K562 (cell line): ENCODE measurements at regions not wholly inside any gene's neighbourhood (a gene's known extent, or its start where the extent isn't known, plus 50 kb on each side); places are given as distances from the start of the nearest gene placed in this dataset.

Experiments
- ATAC-seq: fragments of 200-7000 bp; cut with Tn5 transposase; 3 replicates; pipeline ENCODE4 v1.9.1; 2020; ENCODE audit warnings: moderate library complexity
- BruUV-seq: library from RNA; stranded (reverse); fragments of 400-500 nt; replicated peaks from 2 replicates; lab custom pipeline; 2021; lab: Mats Ljungman, UMichigan
- CTCF ChIA-PET: fragments of 300-600 bp; formaldehyde crosslinking; extraction: SDS; loops from one replicate; lab custom pipeline; 2021; ENCODE audit warnings: low intra/inter-chr PET ratio; lab: Yijun Ruan, JAX
- POLR2A ChIA-PET: fragments of 300-600, 350-650 bp; sonication (Branson Sonifier 250); formaldehyde crosslinking; extraction: SDS; loops from one replicate; lab custom pipeline; 2021; ENCODE audit warnings: antibody characterized with exemption, inconsistent platforms; lab: Yijun Ruan, JAX
- DNase-seq, 4 experiments: peaks; one replicate each; pipeline versions ENCODE4 v3.0.0 to v3.0.0-alpha.2; 2011 to 2018; ENCODE audit warnings: low spot score in 3 of 4, mixed read lengths in 3 of 4; ENCODE audit errors: extremely low read depth in 1 of 4
- FAIRE-seq: peaks from 2 replicates; lab custom pipeline; 2011; peaks lifted over from hg19 to GRCh38; lab: Jason Lieb, UNC
- H2AFZ ChIP-seq: 2 replicates; pipeline ENCODE4 v1.6.0; 2011; ENCODE audit warnings: low read depth, low read length, control low read depth, inconsistent platforms
- H3K27ac ChIP-seq: fragments of 200-600 bp; 3 replicates; pipeline ENCODE4 v1.8.0; 2011; ENCODE audit warnings: low read depth, mild to moderate bottlenecking, control low read depth, inconsistent platforms, low read length, moderate library complexity, mixed read lengths; ENCODE audit errors: extremely low read depth
- H3K27me3 ChIP-seq, 2 experiments: fragments of 300-600 bp in 1 of 2; 2 replicates in 1 of 2; 3 replicates in 1 of 2; pipeline versions ENCODE4 v1.6.0 to v1.8.0; 2011; ENCODE audit warnings: inconsistent platforms in 2 of 2, low read length in 2 of 2, mild to moderate bottlenecking in 1 of 2, mixed read lengths in 1 of 2, moderate library complexity in 1 of 2; ENCODE audit not compliant: control insufficient read depth in 2 of 2, insufficient read depth in 2 of 2
- H3K36me3 ChIP-seq: fragments of 300-600 bp; 3 replicates; pipeline ENCODE4 v1.8.0; 2011; ENCODE audit warnings: mild to moderate bottlenecking, low read length, inconsistent platforms; ENCODE audit not compliant: control insufficient read depth, insufficient read depth
- H3K4me1 ChIP-seq, 2 experiments: fragments of 200-600 bp in 1 of 2; replicated peaks in 1 of 2; 2 replicates in 1 of 2; 3 replicates in 1 of 2; pipeline versions ENCODE4 v1.5.1 to v1.8.0; 2011; ENCODE audit warnings: inconsistent platforms in 2 of 2, low read length in 2 of 2, mild to moderate bottlenecking in 1 of 2, mixed read lengths in 1 of 2, moderate library complexity in 1 of 2; ENCODE audit not compliant: control insufficient read depth in 2 of 2, insufficient read depth in 2 of 2
- H3K4me2 ChIP-seq: 2 replicates; pipeline ENCODE4 v1.6.1; 2011; ENCODE audit warnings: low read length, control low read depth, inconsistent platforms, mixed read lengths; ENCODE audit not compliant: insufficient read depth
- H3K4me3 ChIP-seq: fragments of 200-600 bp; sonication (generic), shearing (Covaris generic); 2 replicates; pipeline ENCODE4 v1.5.1; 2016; ENCODE audit warnings: control low read depth, inconsistent platforms
- H3K79me2 ChIP-seq: fragments of 200-600 bp; 3 replicates; pipeline ENCODE4 v1.8.0; 2011; ENCODE audit warnings: low read length, inconsistent platforms; ENCODE audit not compliant: control insufficient read depth, insufficient read depth
- H3K9ac ChIP-seq, 2 experiments: 2 replicates each; pipeline versions ENCODE4 v1.6.0 to v1.6.1; 2011; ENCODE audit warnings: low read depth in 2 of 2, low read length in 2 of 2, control low read depth in 1 of 2, inconsistent platforms in 1 of 2, mild to moderate bottlenecking in 1 of 2, mixed read lengths in 1 of 2; ENCODE audit not compliant: insufficient read depth in 1 of 2
- H3K9me1 ChIP-seq: one replicate; pipeline ENCODE4 v1.6.0; 2011; ENCODE audit warnings: inconsistent platforms, mild to moderate bottlenecking, low read length, moderate library complexity; ENCODE audit not compliant: control insufficient read depth, insufficient read depth
- H3K9me3 ChIP-seq: replicated peaks from 2 replicates; pipeline ENCODE4 v1.5.1; 2011; ENCODE audit warnings: low read depth, low read length, inconsistent platforms; ENCODE audit not compliant: control insufficient read depth, insufficient read depth
- H4K20me1 ChIP-seq: replicated peaks from 2 replicates; pipeline ENCODE4 v1.6.1; 2011; ENCODE audit warnings: low read length, inconsistent platforms, mixed read lengths; ENCODE audit not compliant: control insufficient read depth, insufficient read depth
- FOXP1 ChIP-seq: sonication (generic); formaldehyde crosslinking; IDR thresholded peaks from 2 replicates; pipeline ENCODE4 v1.8.0; 2022; ENCODE audit warnings: mild to moderate bottlenecking, missing genetic modification reagents
- KDM2B ChIP-seq: fragments of 250-450 bp; sonication (Bioruptor Pico); IDR thresholded peaks from 2 replicates; pipeline ENCODE4 v1.8.0; 2021; ENCODE audit warnings: mild to moderate bottlenecking, moderate library complexity
- MAFK ChIP-seq: IDR thresholded peaks from 2 replicates; pipeline ENCODE4 v1.6.1; 2011; ENCODE audit warnings: low read length, improper control_type of control experiment
- MBD2 ChIP-seq: sonication (generic); IDR thresholded peaks from 2 replicates; pipeline ENCODE4 v1.6.1; 2016; ENCODE audit warnings: low read depth, borderline replicate concordance
- MTF1 ChIP-seq: fragments of 250-450 bp; sonication (Bioruptor Pico); IDR thresholded peaks from 2 replicates; pipeline ENCODE4 v1.9.0; 2021; ENCODE audit warnings: moderate library complexity, mild to moderate bottlenecking, inconsistent platforms, borderline replicate concordance
- POLR2B ChIP-seq: fragments of 450-650 bp; IDR thresholded peaks from 2 replicates; pipeline ENCODE4 v1.6.1; 2018; ENCODE audit warnings: low read depth; ENCODE audit not compliant: partially characterized antibody
- PRPF4 ChIP-seq: fragments of 200-400 bp; formaldehyde crosslinking; IDR thresholded peaks from one replicate; pipeline ENCODE4 v1.6.1; 2017; ENCODE audit warnings: low read length, low read depth, mild to moderate bottlenecking; ENCODE audit not compliant: insufficient read depth, poor library complexity, severe bottlenecking
- RFX5 ChIP-seq: IDR thresholded peaks from 2 replicates; pipeline ENCODE4 v1.6.1; 2011; ENCODE audit warnings: low read depth, mild to moderate bottlenecking, improper control_type of control experiment, low read length
- SNIP1 ChIP-seq: fragments of 450-650 bp; IDR thresholded peaks from 2 replicates; pipeline ENCODE4 v1.7.1; 2017; ENCODE audit warnings: low read depth, mild to moderate bottlenecking
- ZNF143 ChIP-seq: sonication (generic); formaldehyde crosslinking; IDR thresholded peaks from 2 replicates; pipeline ENCODE4 v1.9.0; 2022; ENCODE audit warnings: mild to moderate bottlenecking, missing genetic modification reagents
- WGBS: fragments of 100-300 bp; shearing (Covaris generic); methylation state at CpG from one replicate; pipeline ENCODE4 v1.1.6; 2016; ENCODE audit warnings: low coverage, mixed read lengths; ENCODE audit not compliant: insufficient coverage; ENCODE audit errors: missing lambda C conversion rate; 5-methylcytosine and 5-hydroxymethylcytosine counted together
- in situ Hi-C: fragments of 300-500 bp; cut with MboI; formaldehyde crosslinking; loops from 4 replicates; pipeline ENCODE4 v1.15.0; 2018; ENCODE audit warnings: inconsistent platforms, mixed read lengths
- intact Hi-C: fragments of 100-400 bp; cut with micrococcal nuclease; formaldehyde crosslinking; loops from 2 replicates; pipeline ENCODE4 v1.14.2; 2022

- H4K20me1 ChIP-seq, result no peaks in the 10 kb centered on the region
- BruUV-seq, result no TSS peak
- no peak overlapping the region for H3K4me2 ChIP-seq
- H2AFZ ChIP-seq, result no peak overlapping the region
- FAIRE-seq, result no peak
- no peak overlapping the region for H3K27ac ChIP-seq
- no peaks in the 10 kb centered on the region for H3K27me3 ChIP-seq
- no peak for DNase-seq
- intact Hi-C loops (no loop called here), in situ Hi-C loops (no loop called here)
- ChIA-PET POLR2A (no interaction called here), CTCF (no interaction called here)
- WGBS, result 0% methylated on average over 1 of the region's 1 CpG
- TF ChIP-seq POLR2B (no peak), PRPF4 (no peak)
- H3K36me3 ChIP-seq, result no peaks in the 10 kb centered on the region
- H3K9me3 ChIP-seq, result no peaks in the 10 kb centered on the region
- no peaks in the 10 kb centered on the region for H3K4me1 ChIP-seq
- no peaks in the 10 kb centered on the region for H3K9me1 ChIP-seq
- H3K4me3 ChIP-seq, result no peak overlapping the region
- H3K9ac ChIP-seq, result no peak overlapping the region
- no peak for ATAC-seq
- no peaks in the 10 kb centered on the region for H3K79me2 ChIP-seq
Measured at GRCh38 chr14:82778008-82778590, 1244.4 kb upstream of the SEL1L start.

- Histone ChIP-seq H3K4me3 (no peak overlapping the region), H3K4me1 (no peaks in the 10 kb centered on the region), H3K4me2 (no peak overlapping the region), H2AFZ (no peak overlapping the region)
- CTCF ChIA-PET, result no interaction called here
- ATAC-seq, result no peak
- POLR2A ChIA-PET, result no interaction called here
- DNase-seq, result no peak
- intact Hi-C loops, result no loop called here
- 0% methylated on average over 3 of the region's 3 CpGs for WGBS
- TF ChIP-seq SNIP1 (no peak), ZNF143 (no peak), MTF1 (no peak), MBD2 (no peak), MAFK (no peak), FOXP1 (CRISPR knock-in tag) (no peak), RFX5 (no peak), KDM2B (no peak)
- TF ChIP-seq, all 486 proteins: peak for 0
- no peak for FAIRE-seq
- no peaks in the 10 kb centered on the region for H4K20me1 ChIP-seq
- in situ Hi-C loops, result no loop called here
- no peak overlapping the region for H3K9ac ChIP-seq
- H3K36me3 ChIP-seq, result no peaks in the 10 kb centered on the region
- BruUV-seq, result no TSS peak
- H3K27me3 ChIP-seq, result no peaks in the 10 kb centered on the region
- no peak overlapping the region for H3K27ac ChIP-seq
- no peaks in the 10 kb centered on the region for H3K79me2 ChIP-seq
- no peaks in the 10 kb centered on the region for H3K9me1 ChIP-seq
- no peaks in the 10 kb centered on the region for H3K9me3 ChIP-seq
Measured at GRCh38 chr14:82778601-82779000, 1244.9 kb upstream of the SEL1L start.
